ENCODE measurements at regions not wholly inside any gene's neighbourhood (a gene's known extent, or its start where the extent isn't known, plus 50 kb on each side); places are given as distances from the start of the nearest gene placed in this dataset.
"Not testable (repeated sequence)": the region's sequence is repeated elsewhere in the genome, so short reads cannot be mapped to it uniquely, and the experiment has no call there.

GRCh38 chr13:44713788-44714469, 137.8 kb upstream of the TSC22D1 start:
- FAIRE-seq (no peak), DNase-seq (ENCODE audit: low spot score) (peak; percentile 64)

GRCh38 chr13:44711706-44712105, 135.6 kb upstream of the TSC22D1 start:
- DNase-seq (ENCODE audit: low spot score) (no peak), FAIRE-seq (no peak)

- DNase-seq (ENCODE audit: low spot score) = peak; percentile 75
- no peak for FAIRE-seq
These were observed 134.4 kb upstream of the TSC22D1 start for GRCh38 chr13:44710576-44710975.

GRCh38 chr13:44704811-44705210, 128.7 kb upstream of the TSC22D1 start:
- not testable (repeated sequence) for FAIRE-seq; DNase-seq (ENCODE audit: low spot score)

- no peak for FAIRE-seq
These were observed 127.2 kb upstream of the TSC22D1 start for GRCh38 chr13:44703371-44703770.

GRCh38 chr13:44698066-44698465, 121.9 kb upstream of the TSC22D1 start:
- no peak for DNase-seq (ENCODE audit: low spot score)
- FAIRE-seq = no peak

More at GRCh38 chr13:44703371-44703770, 127.2 kb upstream of the TSC22D1 start:
- DNase-seq (ENCODE audit: low spot score) = peak; percentile 14

- DNase-seq (ENCODE audit: low spot score) (no peak), FAIRE-seq (no peak)
These were observed 120.9 kb upstream of the TSC22D1 start for GRCh38 chr13:44697058-44697457.

GRCh38 chr13:44695520-44695919, 119.4 kb upstream of the TSC22D1 start:
- DNase-seq (ENCODE audit: low spot score) (no peak), FAIRE-seq (no peak)

GRCh38 chr13:44694842-44695241, 118.7 kb upstream of the TSC22D1 start:
- no peak for FAIRE-seq

GRCh38 chr13:44694291-44694690, 118.2 kb upstream of the TSC22D1 start:
- no peak for FAIRE-seq
- no peak for DNase-seq (ENCODE audit: low spot score)

More at GRCh38 chr13:44694842-44695241, 118.7 kb upstream of the TSC22D1 start:
- DNase-seq (ENCODE audit: low spot score) = no peak

GRCh38 chr13:44693156-44693764, 117.1 kb upstream of the TSC22D1 start:
- DNase-seq (ENCODE audit: low spot score) = no peak
- no peak for FAIRE-seq

GRCh38 chr13:44692173-44692713, 116.1 kb upstream of the TSC22D1 start:
- DNase-seq (ENCODE audit: low spot score) (no peak), FAIRE-seq (no peak)

GRCh38 chr13:44690376-44690775, 114.2 kb upstream of the TSC22D1 start:
- FAIRE-seq = no peak
- no peak for DNase-seq (ENCODE audit: low spot score)

GRCh38 chr13:44688652-44689051, 112.5 kb upstream of the TSC22D1 start:
- FAIRE-seq = no peak

GRCh38 chr13:44686531-44686934, 110.4 kb upstream of the TSC22D1 start:
- FAIRE-seq (no peak), DNase-seq (ENCODE audit: low spot score) (no peak)

More at GRCh38 chr13:44688652-44689051, 112.5 kb upstream of the TSC22D1 start:
- DNase-seq (ENCODE audit: low spot score) = no peak

- FAIRE-seq = no peak
- no peak for DNase-seq (ENCODE audit: low spot score)
These were observed 109.5 kb upstream of the TSC22D1 start for GRCh38 chr13:44685641-44686040.

GRCh38 chr13:44682416-44682815, 106.3 kb upstream of the TSC22D1 start:
- DNase-seq (ENCODE audit: low spot score); FAIRE-seq: not testable (repeated sequence)

GRCh38 chr13:44680746-44681355, 104.7 kb upstream of the TSC22D1 start:
- no peak for FAIRE-seq
- DNase-seq (ENCODE audit: low spot score) = no peak

GRCh38 chr13:44679597-44679996, 103.5 kb upstream of the TSC22D1 start:
- no peak for FAIRE-seq
- DNase-seq (ENCODE audit: low spot score) = no peak

GRCh38 chr13:44678197-44678596, 102.1 kb upstream of the TSC22D1 start:
- FAIRE-seq (no peak), DNase-seq (ENCODE audit: low spot score) (no peak)

- FAIRE-seq = no peak
These were observed 100.4 kb upstream of the TSC22D1 start for GRCh38 chr13:44676534-44676933.

GRCh38 chr13:44669534-44669933, 93.4 kb upstream of the TSC22D1 start:
- DNase-seq (ENCODE audit: low spot score) = no peak
- FAIRE-seq = no peak

More at GRCh38 chr13:44676534-44676933, 100.4 kb upstream of the TSC22D1 start:
- no peak for DNase-seq (ENCODE audit: low spot score)

Measured in urothelium cell line (cell line).